OCI-LY1 (cell line): ENCODE measurements at regions not wholly inside any gene's neighbourhood (a gene's known extent, or its start where the extent isn't known, plus 50 kb on each side); places are given as distances from the start of the nearest gene placed in this dataset.

ENCODE experiments used
- CTCF ChIP-seq: fragments of 200-600 bp; sonication (generic), shearing (Covaris generic); IDR thresholded peaks from 2 replicates; pipeline ENCODE4 v1.5.1; 2017; ENCODE audit warnings: mild to moderate bottlenecking, antibody characterized with exemption, low read length, moderate library complexity, mixed read lengths
- EZH2 ChIP-seq: fragments of 200-600 bp; sonication (generic), shearing (Covaris generic); IDR thresholded peaks from 2 replicates; pipeline ENCODE4 v1.8.0; 2017; ENCODE audit warnings: borderline replicate concordance, mixed run types, mild to moderate bottlenecking, antibody characterized with exemption, low read length, moderate library complexity, mixed read lengths

GRCh38 chr11:122037911-122038310 is 78.1 kb downstream of the BLID start:
- no peak for TF ChIP-seq CTCF
- no peak for TF ChIP-seq EZH2
